ENCODE measurements at regions not wholly inside any gene's neighbourhood (a gene's known extent, or its start where the extent isn't known, plus 50 kb on each side); places are given as distances from the start of the nearest gene placed in this dataset.

DNA sequence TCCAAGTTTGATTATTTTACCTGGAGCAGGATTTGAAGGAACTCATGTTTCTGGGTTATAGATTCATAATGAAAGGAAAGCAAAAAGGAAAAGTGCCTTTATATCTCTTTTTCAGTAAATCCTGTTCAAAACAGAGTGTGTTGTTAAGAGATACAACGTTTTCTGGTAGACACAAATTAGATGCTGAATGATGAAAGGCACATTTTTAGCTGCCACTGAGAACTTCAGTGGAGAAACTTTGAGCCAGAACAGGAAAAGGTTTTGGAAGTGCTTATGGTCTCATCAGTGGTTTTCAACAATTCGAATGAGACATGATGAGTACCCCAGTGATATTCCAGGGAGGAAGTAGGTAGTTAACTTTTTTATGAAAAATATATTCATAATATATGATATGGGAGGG, 338.0 kb upstream of the C1orf87 start:
- no peak for DNase-seq

DNA sequence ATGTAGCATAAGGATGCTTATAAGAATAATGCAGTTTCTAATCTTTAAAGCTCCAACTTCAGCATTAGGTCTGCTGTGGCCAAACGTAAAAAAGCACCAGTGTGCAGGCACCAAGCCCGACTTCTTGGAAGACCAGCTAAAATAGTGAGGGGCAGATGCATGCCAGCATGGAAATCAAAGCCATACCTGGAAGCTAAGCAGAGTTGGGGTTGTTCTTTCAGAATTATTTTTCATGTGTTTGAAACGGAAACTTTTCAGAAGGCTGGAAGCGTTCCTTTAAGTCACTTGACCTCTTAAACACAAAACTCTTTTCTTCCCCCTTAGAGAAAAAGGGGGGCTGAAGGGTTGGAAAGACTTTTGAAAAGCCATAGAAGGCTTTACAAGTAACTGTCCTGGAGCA, 329.2 kb upstream of the C1orf87 start:
- DNase-seq, result no peak

DNA sequence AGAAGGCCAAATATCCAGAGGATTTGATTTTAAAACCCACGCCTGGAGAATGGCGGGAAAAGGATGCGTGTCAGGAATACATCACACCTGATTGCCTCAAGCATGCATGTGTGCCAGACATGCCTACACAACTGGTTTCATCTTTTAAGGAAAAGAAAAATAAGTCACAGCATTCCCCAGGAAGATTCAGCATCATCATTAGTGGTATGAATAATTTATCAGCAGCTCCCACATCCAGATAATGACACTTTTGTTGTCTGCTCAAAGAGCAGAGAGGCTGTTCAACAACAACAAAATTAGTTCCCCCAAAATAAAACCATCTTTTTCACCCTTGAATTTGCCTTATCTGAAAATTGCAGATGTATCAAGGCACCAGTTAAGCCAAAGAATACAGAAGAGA, 328.6 kb upstream of the C1orf87 start:
- DNase-seq, result no peak

DNA sequence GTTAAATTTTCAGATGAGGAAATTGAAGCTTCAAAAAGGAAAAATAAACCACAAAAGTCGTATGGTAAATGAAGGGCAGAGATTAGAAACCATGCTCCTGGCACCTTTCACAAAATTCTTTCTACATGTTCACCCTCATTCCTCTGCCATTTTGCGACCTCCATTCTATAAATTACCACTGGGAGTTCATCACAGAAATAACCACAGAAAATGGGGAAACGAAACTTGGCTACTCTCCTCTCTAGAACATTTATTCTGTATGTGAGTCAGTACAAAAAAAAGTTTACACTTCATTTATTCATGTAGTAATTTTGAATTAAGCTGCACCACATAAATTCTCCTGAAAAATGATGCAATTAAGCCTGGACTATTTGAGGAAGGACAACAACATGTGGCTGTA, 320.9 kb upstream of the C1orf87 start:
- no peak for DNase-seq

DNA sequence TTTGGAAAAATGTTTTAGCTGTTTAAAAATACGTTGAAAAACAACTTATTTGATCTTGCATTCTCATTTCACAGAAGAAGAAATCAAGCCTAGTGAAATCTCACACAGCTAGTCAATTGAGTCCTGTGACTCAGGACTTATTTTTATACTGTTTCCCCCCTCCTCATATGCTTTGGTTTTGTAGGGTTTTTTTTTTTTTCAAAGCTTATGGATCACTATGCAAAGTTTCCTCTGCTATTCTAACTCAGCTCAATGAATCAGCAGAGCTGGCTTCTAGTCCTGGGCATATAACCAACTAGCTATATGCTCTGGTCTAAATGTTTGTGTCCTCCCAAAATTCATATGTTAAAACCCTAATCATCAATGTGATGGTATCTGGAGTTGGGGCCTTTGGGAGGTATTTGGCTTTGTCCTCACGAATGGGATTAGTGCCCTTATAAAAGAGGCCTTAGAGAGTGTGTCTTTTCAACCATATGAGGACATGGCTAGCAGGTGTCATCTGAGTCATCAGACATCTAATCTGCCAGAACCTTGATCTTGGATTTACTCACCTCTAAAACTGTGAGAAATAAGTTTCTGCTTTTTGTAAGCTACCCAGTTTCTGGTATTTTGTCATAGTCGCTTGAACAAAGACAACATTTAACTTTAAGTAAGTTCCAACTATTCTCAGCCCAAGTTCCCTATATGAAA, 317.2 kb upstream of the C1orf87 start:
- DNase-seq, result no peak

DNA sequence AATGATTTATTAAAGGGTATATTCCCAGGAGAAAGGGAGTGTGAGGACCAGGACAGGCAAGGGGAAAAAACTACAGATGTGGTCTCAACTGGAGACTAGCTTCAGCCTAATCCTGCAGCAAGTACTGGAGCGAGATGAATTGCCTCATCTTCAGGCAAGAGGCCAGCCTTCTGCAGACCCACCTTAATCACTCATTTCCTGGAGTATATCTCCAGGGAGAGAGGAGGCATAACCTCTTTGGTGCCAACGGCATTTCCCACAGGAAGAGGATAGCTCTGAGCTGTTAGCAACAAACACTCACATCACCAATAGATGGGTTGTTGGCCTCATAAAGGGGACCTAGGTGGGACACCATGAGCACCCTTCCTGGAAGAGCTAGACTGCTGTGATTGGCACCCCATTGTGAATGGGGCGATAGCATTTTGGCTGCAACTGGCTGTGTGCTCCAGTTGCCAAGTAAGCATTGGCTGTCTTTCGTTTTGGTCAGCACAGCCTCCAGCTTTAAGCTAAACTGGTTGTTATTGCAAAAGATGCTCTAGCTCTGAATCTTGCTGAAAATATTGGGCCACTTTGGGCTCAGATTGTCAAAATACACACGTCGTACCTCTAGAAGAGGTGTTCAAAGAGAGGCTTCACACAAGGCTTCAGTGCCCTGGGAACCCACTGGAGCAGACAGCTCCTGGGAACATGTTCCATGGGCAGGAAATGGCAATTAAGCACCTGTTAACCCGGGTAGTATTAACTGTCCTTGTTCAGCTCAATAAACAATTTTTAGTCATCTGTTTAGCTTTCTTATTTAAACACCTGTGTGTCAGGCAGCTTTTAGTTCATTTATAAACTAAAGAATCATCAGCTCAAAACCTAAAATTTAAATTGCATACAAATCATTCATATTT, 314.8 kb upstream of the C1orf87 start:
- no peak for DNase-seq

DNA sequence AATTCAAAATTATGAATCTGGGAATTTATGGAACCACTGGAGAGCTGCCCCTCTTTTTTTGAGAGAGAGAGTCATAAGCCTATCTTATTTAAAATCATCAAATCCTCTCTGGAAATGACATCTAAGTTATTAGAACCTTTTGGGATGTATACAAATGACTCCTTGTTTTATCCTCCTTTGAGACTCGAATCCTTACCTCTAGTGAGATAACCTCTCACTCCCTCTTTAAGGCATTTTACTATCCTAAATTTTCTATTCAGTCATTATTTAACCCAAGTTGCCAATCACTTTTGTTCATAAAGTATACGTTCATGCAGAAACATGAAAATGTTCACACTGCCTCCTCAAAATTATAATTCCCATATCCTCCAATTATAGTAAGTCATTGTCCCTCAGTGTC, 313.6 kb upstream of the C1orf87 start:
- DNase-seq, result no peak

DNA sequence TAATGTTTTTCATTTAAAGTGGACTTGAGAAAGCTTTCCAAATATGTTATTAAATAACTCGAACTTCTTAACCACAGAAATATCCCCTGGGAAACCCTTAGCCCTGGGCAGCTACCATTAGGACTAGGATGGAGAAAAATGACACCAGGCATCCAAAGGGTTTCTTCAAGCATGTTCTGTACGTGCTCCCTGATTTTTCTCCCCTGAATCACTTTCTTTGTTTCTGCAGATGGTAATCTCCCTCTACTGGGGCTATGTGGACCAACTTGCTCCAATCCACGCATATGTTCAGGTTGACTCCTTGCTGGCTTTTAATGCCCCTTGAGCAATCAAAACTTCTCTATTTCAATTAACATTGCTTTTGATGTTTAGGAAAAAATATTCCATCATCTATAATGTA, 312.7 kb upstream of the C1orf87 start:
- DNase-seq, result no peak

DNA sequence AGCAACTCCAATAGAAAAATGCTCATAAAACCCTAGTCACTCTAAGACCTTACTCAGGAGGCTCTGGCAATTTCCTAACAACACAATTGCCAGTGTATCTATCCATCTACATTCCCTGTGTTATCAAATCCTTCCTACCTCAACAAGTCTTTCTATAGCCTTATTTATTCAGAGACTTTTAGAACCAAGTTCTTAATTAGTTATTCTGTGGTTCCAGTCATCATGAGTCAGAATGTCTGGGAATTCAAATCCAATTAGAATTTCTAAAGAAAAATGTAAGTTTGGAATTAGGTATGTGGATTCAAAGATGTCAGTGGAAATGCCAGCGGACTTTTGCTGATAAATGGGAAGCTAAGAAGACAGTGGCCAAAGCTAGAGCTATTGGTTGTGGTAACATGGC, 302.6 kb upstream of the C1orf87 start:
- no peak for DNase-seq

DNA sequence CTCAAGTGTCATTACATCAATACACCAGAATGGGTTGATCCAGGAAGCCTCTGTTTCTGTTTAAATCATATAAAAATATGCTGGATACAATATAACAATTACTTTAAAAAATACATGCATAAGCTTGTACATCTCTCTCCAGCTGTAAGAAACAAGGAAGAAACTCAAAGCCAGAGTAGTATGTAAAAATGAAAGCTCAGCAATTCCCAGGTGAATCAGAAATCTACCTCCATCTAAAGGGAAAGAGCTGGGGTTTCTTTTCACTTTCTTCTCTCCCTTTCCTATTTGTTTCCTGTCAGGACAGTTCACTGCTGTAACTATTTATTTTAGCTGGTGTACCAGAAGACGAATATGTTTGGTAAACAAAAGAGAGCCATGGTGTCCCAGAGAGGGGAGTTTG, 301.0 kb upstream of the C1orf87 start:
- DNase-seq, result no peak

DNA sequence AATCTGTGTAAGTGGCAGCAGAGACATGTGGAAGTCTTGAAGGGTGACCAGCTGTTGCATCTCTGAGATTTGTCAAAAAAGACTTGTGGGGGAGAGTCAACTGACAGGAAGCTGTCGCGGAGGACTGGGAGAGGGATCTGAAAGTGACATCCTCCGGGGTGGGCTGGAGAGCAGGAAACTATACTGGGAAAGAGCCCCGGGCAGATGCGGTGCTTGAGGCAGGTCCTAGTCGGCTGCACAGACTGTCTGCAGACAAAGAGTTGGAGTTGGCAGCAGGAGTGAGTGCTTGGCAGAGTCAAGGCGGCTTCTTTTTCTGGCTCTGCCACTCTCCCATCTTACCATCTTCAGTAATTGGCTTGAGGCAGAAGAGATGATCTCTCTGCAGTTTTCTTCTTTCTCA, 294.0 kb upstream of the C1orf87 start:
- no peak for DNase-seq

DNA sequence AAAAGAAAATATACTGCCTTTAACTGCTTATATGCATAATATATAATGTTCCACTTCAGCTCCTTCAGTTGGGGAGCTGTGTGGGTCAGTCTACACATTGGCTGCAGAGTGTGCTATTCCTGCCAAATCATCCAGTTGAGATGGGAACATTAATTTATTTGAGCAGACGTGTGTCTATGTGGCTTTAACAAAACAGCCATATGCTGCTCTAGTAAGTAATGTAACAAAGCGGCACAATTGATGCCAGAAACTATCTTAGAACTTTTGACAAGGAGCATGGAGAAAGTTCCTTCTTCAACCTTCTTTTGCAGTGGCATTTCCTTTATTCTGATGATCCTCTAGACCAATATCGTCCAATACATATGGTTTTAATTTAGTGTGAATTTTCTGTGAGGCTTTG, 285.9 kb upstream of the C1orf87 start:
- DNase-seq, result no peak

DNA sequence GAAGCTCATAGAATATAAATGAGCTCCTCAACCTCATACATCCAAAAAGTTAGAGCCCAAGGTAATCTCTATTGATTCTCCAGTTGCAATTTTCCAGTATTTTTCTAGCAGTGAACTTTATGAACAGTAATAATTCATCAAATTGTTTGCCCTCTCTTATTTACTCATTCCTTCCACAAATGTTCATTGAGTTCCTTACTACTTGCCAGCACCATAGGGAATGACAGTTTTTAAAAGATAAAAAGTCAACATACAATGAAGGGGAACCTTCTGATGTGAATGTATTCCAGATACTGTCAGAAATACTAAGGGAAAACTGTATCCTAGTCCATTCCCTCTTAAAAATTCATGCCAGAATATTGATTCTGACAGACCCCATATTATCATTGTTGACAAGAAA, 277.0 kb upstream of the C1orf87 start:
- DNase-seq, result no peak

DNA sequence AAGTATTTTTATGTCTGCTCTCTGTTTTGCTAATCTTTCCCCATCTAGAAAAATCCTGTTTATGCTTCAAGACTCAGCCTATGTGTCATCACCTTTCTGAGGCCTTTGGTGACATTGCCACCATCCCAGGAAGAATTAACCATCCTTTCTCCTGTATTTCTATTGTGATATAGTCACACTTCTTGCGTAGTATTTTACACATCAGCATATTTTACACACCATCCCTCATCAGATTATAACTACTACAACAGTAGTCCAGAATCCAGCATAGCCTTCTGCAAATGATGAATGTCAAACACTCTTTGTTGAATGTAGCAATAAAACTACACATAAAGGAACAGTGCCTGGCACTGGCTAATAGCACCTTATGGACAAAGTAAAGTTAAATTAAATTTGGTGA, 275.3 kb upstream of the C1orf87 start:
- DNase-seq, result no peak

DNA sequence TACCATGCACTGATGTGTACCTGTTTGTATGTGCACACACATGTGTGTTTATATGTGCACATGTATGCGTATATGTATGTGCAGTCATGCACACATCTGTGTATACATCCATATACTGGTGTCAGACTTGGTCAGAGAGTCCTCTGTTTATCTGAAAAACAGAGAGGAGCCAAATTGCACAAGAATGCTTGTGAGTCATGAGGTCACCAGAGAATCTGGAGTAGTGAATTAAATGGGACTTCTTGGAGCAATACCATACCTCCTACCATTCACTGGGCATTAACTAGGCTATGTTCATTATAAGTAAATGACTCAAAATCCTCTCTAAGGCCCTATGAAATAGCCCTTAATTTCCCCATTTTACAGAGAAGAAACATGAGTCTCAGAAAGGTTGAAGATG, 272.1 kb upstream of the C1orf87 start:
- DNase-seq, result no peak

DNA sequence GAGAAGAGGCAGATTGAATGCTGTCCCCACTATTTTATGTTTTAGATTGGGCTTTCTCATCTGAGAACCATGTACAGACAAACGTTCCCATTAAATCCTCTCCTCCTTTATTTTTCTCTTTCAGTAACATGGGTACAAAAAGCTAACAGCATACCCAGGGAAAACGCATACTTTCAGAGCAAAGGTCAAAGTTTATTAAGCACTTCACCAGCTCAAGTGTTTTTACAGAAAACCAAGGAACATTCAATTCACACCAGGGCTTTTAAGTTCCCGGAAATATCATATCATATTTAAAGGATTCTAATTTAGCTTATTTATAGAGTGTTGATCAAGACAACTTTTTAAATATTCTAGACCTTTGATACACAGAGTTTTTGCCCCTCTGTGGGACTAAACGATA, 271.5 kb upstream of the C1orf87 start:
- DNase-seq, result no peak

DNA sequence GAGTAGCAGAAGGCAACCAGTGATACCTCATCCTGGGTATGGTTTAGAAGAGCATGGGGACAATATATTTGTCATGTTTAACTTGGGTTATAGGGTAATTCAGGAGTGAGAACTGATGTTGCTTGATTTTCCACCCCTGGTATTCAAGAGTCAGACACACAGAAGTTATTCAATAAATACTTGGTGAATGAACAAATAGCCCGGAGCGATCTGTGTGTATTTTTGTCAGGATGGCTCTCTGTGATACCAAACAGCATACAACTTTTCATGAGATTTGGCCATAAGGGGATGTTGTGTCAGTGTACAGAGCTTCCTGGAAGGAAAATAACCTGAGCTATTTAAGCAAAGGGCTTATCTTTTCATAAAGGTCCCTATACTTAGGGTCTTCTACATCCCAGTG, 270.2 kb upstream of the C1orf87 start:
- no peak for DNase-seq

DNA sequence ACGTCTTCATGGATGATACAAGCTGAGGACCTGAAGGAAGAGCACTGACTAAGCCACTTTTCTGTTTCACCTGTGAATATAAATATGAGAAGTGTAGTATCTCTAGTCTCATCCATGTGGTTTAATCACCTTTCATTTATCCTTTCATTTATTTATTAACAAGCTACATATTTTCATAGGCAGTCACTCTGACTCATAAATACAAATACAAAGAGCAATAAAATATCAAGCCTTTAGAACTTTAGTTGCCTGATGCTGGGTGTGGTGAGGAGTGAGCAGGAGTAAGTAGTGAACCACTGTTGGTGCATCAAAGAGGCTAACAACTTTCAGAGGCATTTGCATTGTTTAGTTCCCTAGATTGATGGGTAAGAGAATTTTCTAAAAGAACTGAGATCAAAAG, 269.0 kb upstream of the C1orf87 start:
- no peak for DNase-seq

DNA sequence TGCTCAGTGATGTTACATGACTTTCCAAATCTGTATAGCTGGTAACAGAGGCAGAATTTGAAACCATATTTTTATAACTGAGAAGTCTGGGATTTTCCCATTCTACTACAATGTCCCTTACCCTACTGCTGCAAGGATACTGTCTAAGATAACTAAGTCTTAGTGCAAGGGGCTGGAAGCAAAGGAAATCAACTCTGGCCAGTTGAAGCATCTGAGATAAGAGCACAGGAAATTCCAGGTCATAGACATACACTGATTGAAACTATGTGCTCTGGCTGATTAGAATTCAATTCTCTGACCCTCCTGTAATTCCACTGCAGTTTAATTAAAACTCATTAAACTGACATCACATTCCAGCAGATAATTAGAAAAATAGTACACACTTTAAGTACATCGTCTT, 267.7 kb upstream of the C1orf87 start:
- no peak for DNase-seq

DNA sequence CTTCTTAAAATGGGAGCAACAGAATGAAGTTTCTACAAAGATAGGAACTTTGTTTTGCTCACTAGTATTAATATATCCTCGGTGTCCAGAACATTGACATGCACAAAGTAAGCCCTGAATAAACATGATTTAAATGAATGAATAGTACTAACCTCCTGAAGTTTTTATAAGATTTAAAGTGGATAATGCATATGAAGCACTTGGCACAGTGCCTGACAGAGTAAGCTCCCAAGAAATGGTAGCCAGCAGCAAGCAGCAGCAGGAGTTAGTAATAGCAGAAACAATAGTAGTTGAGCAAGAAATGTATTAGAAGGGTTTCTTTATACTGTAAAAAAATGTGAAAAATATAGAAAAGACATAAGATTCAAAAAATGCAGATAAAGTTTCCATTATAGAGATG, 258.1 kb upstream of the C1orf87 start:
- no peak for DNase-seq

DNA sequence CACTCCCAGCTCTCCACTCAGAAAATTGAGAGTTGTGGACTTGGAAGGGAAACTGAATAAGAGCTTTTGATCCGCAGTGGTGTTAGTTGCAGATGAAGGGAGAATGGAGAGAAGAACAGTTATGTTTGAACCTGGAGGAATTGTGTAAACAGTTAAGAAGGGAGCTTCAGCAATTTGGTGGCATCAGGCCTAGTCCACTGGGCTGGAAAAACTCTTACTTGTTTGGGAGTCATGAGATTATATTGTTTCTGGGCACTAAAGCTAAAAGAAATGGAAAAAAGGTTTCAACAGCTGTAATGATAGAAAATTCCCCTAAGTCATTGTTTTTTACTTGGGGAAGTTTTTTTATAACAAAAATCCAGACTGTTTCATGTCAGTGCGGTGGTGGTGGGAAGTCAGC, 256.1 kb upstream of the C1orf87 start:
- DNase-seq, result no peak

DNA sequence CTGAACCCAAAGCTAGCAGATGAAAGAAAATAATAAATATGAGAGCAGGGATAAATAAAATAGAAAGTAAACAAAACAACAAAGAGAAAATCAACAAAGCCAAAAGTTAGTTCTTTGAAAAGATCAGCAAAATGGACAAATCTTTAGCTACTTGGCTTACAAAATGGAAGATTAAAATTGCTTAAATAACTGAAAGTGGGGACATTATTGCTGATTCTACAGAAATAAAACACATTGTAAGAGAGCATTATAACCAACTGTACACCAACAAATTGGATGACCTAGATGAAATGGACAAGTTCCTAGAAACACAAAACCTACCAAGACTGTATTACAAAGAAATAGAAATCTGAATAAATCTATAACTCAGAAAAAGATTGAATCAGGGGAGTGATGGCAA, 238.3 kb upstream of the C1orf87 start:
- no peak for DNase-seq

DNA sequence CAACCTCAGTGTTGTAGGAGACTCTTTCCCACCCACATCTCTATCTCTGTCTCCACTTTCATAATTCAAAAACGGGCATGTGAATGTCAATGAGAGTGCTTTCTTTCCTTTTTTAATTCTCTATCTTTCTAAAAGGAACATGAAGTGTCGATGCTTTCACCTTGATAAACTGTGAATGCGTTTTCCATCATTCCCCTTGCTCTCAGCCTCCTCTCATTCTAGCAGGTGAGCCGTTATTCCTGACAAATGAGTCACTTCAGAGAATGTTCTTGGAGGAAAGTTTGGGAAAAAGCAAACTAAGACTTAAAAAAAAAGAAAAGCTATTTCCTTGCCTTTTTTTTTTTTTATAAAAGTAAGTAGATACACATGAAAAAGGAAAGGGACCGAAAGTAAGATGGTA, 226.0 kb upstream of the C1orf87 start:
- no peak for DNase-seq

DNA sequence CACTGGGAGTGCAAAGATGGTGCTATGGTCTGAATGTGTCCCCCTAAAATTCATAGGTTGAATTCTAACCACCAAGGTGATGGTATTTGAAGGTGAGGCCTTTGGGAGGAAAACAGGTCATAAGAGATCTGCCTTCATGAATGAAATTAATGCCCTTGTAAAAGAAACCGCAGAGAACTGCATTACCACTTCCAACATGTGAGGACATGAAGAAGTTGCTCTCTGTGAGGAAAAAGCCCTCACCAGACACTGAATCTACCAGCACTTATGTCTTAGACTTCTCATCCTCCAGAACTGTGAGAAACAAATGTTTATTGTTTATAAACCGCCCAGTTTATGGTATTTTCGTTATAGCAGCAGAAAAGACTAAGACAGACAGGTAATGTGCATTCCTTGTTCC, 224.7 kb upstream of the C1orf87 start:
- DNase-seq, result no peak

DNA sequence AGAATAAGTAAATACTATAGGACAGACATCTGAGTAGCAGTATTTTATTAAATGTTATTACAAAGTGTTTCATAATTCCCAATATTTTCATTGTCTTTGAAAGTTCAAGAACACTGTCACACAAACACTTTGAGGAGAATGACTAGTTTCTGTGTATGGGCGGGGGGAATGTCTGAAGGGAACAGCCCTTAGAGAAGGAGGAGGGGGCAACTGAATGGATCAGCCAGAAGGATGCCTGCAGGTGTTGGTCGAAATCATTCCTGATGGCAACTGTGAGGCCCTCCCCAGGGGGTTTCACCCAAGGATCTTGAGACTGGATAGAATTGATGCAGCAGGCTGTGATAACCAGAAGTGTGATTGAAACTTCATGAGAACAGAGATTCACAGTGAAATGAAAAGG, 223.2 kb upstream of the C1orf87 start:
- no peak for DNase-seq
